ENCODE measurements at regions not wholly inside any gene's neighbourhood (a gene's known extent, or its start where the extent isn't known, plus 50 kb on each side); places are given as distances from the start of the nearest gene placed in this dataset.

DNA sequence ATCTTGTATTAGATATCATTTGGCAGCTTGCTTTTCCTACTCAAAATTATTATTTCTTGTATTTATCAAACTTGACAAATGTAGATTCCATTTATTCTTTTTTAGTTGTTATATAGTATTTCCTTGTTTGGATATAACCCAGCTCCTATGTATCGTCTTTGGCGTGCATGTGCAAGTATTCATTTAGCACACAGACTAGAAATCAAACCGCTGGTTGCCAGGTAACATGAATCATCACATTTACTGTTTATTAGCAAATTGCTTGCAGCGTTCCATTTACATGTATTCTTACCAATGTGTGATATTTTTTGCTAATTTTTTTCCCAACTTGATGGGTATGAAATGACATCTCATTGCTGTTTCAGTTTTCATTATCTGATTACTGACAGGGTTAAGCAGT is 2089.7 kb upstream of the CELF4 start:
- no peak overlapping the region for H3K4me3 ChIP-seq (ENCODE audit: low read depth, low read length)
- DNase-seq (ENCODE audit: low read depth), result no peak
- TF ChIP-seq CTCF (IDR thresholded peaks at IDR 0.05; ENCODE audit: insufficient read depth, low read depth, low read length), result no peak

- TF ChIP-seq CTCF (IDR thresholded peaks at IDR 0.05; ENCODE audit: insufficient read depth, low read depth, low read length), result no peak
These were observed 2087.6 kb upstream of the CELF4 start for GRCh38 chr18:39653221-39653620.

GRCh38 chr18:39648616-39649015 is 2083.0 kb upstream of the CELF4 start:
- TF ChIP-seq CTCF (IDR thresholded peaks at IDR 0.05; ENCODE audit: insufficient read depth, low read depth, low read length), result no peak
- no peak overlapping the region for H3K4me3 ChIP-seq (ENCODE audit: low read depth, low read length)
- DNase-seq (ENCODE audit: low read depth), result no peak

More at GRCh38 chr18:39653221-39653620, 2087.6 kb upstream of the CELF4 start:
- no peak overlapping the region for H3K4me3 ChIP-seq (ENCODE audit: low read depth, low read length)
- no peak for DNase-seq (ENCODE audit: low read depth)

- DNase-seq (ENCODE audit: low read depth), result peak; percentile 83
- TF ChIP-seq CTCF (IDR thresholded peaks at IDR 0.05; ENCODE audit: insufficient read depth, low read depth, low read length), result no peak
- H3K4me3 ChIP-seq (ENCODE audit: low read depth, low read length), result no peak overlapping the region
These were observed 2082.3 kb upstream of the CELF4 start for GRCh38 chr18:39647627-39648534.

- TF ChIP-seq CTCF (IDR thresholded peaks at IDR 0.05; ENCODE audit: insufficient read depth, low read depth, low read length), result no peak
- no peak overlapping the region for H3K4me3 ChIP-seq (ENCODE audit: low read depth, low read length)
- DNase-seq (ENCODE audit: low read depth), result no peak
These were observed 2072.6 kb upstream of the CELF4 start for GRCh38 chr18:39638224-39638623.

- no peak for DNase-seq (ENCODE audit: low read depth)
- TF ChIP-seq CTCF (IDR thresholded peaks at IDR 0.05; ENCODE audit: insufficient read depth, low read depth, low read length), result no peak
- no peak overlapping the region for H3K4me3 ChIP-seq (ENCODE audit: low read depth, low read length)
These were observed 2071.3 kb upstream of the CELF4 start for GRCh38 chr18:39636931-39637330.

Data from fibroblast of villous mesenchyme (primary cell).